Common myeloid progenitor, CD34-positive (primary cell): ENCODE measurements at regions not wholly inside any gene's neighbourhood (a gene's known extent, or its start where the extent isn't known, plus 50 kb on each side); places are given as distances from the start of the nearest gene placed in this dataset.

Experiments used
- CTCF ChIA-PET: fragments of 350-600 bp; sonication (Branson Sonifier 250); formaldehyde crosslinking; loops from one replicate; lab custom pipeline; 2021; ENCODE audit warnings: antibody characterized with exemption; lab: Charles Lee
- POLR2A ChIA-PET: fragments of 350-600 bp; sonication (Branson Sonifier 250); formaldehyde crosslinking; loops from one replicate; lab custom pipeline; 2021; ENCODE audit warnings: antibody characterized with exemption; lab: Charles Lee
- DNase-seq, 3 donors: peaks; one replicate each; pipeline versions ENCODE4 v3.0.0 to v3.0.0-alpha.2; 2013
- H3K27ac ChIP-seq, 2 experiments: 1 replicate in 1 of 2; 2 replicates in 1 of 2; pipeline ENCODE4 v1.7.0; 2013; ENCODE audit warnings: inconsistent platforms in 2 of 2, low read length in 2 of 2, mild to moderate bottlenecking in 2 of 2, low read depth in 1 of 2, moderate library complexity in 1 of 2; ENCODE audit not compliant: severe bottlenecking in 2 of 2, insufficient read depth in 1 of 2, poor library complexity in 1 of 2
- H3K27me3 ChIP-seq, 5 experiments: replicated peaks in 2 of 5; 1 replicate in 3 of 5; 2 replicates in 2 of 5; pipeline versions ENCODE4 v1.6.1 to v1.7.0; 2013; ENCODE audit warnings: low read length in 4 of 5, mild to moderate bottlenecking in 2 of 5, moderate library complexity in 2 of 5, inconsistent platforms in 1 of 5; ENCODE audit not compliant: insufficient read depth in 5 of 5, control insufficient read depth in 4 of 5
- H3K36me3 ChIP-seq, 4 experiments: 1 replicate in 2 of 4; 2 replicates in 2 of 4; pipeline versions ENCODE4 v1.6.1 to v1.7.0; 2013; ENCODE audit warnings: low read length in 3 of 4, control low read depth in 1 of 4, mild to moderate bottlenecking in 1 of 4; ENCODE audit not compliant: control insufficient read depth in 4 of 4, insufficient read depth in 4 of 4
- H3K4me1 ChIP-seq, 4 experiments: 1 replicate in 3 of 4; 2 replicates in 1 of 4; pipeline versions ENCODE4 v1.6.1 to v1.7.1; 2013; ENCODE audit warnings: low read length in 3 of 4, mild to moderate bottlenecking in 3 of 4, control low read depth in 1 of 4, inconsistent platforms in 1 of 4, moderate library complexity in 1 of 4; ENCODE audit not compliant: control insufficient read depth in 4 of 4, insufficient read depth in 4 of 4; ENCODE audit errors: control extremely low read depth in 1 of 4
- H3K4me3 ChIP-seq, 7 experiments: 1 replicate in 4 of 7; 2 replicates in 3 of 7; pipeline versions ENCODE4 v1.5.1 to v1.7.0; 2013; ENCODE audit warnings: mild to moderate bottlenecking in 7 of 7, low read length in 6 of 7, moderate library complexity in 6 of 7, inconsistent platforms in 2 of 7, low read depth in 2 of 7, control low read depth in 1 of 7; ENCODE audit not compliant: insufficient read depth in 4 of 7, control insufficient read depth in 1 of 7; ENCODE audit errors: extremely low read depth in 1 of 7
- H3K9me3 ChIP-seq, 5 experiments: 1 replicate in 4 of 5; 2 replicates in 1 of 5; pipeline versions ENCODE4 v1.6.1 to v1.7.1; 2013; ENCODE audit warnings: low read length in 4 of 5, mild to moderate bottlenecking in 2 of 5, inconsistent platforms in 1 of 5, low read depth in 1 of 5, moderate library complexity in 1 of 5; ENCODE audit not compliant: control insufficient read depth in 4 of 5, insufficient read depth in 2 of 5; ENCODE audit errors: control extremely low read depth in 1 of 5
- WGBS: methylation state at CpG from one replicate; pipeline ENCODE4 v1.1.5; 2013; ENCODE audit not compliant: insufficient coverage; 5-methylcytosine and 5-hydroxymethylcytosine counted together

DNA sequence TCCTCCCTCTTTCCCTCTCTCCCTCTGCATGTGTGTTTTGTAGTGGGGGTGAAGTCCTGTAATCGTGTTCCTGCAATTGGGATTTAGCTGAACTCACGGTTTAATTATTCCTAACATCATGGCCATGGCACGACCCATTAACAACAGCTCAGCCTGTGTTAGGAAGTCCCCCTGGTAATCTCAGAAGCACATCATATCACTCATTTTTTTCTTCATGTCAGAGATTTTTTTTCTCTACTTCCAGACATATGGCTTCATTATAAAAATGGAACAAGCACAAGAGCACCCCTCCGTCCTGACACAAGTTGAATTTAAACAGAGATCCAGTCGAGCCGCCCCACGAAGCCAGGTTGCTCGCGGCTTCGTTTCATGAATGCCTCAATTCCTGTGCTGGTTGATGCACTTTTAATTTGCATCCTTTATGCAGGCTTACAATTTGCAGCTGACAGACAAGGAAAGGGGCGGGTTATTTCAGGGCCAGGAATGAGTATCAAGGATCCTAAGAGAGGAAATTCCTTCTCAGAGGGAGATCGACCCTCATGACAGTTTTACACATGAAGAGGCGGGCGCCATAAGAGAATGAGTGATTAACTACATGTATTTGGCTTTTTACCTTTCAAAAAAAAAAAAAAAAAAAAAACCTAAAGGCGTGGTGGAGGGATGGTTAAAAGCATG lies 192.9 kb downstream of the MAF start:
- ChIA-PET CTCF (no interaction called here), POLR2A (no interaction called here)
- no peaks in the 10 kb centered on the region for H3K27me3 ChIP-seq
- H3K9me3 ChIP-seq = peaks cover 0 to 7% (median 3%) of the 10 kb centered on the region in 5 experiments
- no peak for DNase-seq
- H3K27ac ChIP-seq = no peak overlapping the region
- no peak overlapping the region for H3K4me3 ChIP-seq
- H3K4me1 ChIP-seq = peaks cover 0 to 14% (median 7%) of the 10 kb centered on the region in 4 experiments
- no peaks in the 10 kb centered on the region for H3K36me3 ChIP-seq
- 100% methylated on average over 9 of the region's 15 CpGs for WGBS

DNA sequence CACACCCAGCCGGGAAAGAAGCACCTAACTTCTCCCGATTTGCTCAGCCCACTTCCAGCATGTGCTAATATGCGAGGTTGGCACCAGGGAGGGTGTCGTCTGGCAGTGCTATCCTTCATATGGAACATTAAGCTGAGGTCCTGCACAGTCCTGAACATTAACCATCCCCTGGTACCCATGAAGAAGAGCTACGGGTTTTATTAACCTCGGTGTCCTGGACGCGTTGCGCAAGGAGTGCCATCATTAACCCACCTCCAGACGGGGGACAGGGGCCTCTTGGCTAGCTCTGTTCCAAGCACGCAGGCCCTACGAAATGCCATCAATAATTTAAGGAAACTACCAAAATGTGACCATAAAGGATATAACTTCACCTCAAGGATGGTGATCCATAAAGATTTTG lies 193.5 kb downstream of the MAF start:
- DNase-seq = no peak
- Histone ChIP-seq H3K36me3 (no peaks in the 10 kb centered on the region), H3K27ac (no peak overlapping the region), H3K9me3 (peaks cover 0 to 7% (median 3%) of the 10 kb centered on the region in 5 experiments), H3K4me3 (no peak overlapping the region), H3K4me1 (peaks cover 0 to 8% (median 1%) of the 10 kb centered on the region in 4 experiments), H3K27me3 (no peaks in the 10 kb centered on the region)
- WGBS = 96% methylated on average over 10 of the region's 12 CpGs
- POLR2A ChIA-PET = no interaction called here
- CTCF ChIA-PET = no interaction called here

DNA sequence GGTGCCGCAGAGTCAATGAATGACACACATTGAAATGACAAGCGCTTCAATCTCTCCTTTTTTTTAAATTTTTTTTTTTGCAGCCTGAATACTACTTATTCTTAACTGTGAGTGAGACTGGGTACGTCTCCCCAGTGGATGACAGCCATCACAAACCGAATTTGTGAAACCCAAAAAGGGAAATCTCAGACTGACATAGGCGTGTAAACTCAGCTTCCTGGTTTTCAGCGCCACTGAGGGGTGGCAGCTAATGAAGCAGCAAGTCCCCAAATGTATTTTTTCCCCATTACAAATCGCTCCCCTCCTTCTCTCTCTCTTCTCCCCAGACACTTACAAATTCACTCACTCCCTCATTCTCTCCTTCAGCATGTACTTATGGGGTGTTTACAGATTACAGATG lies 196.0 kb downstream of the MAF start:
- ChIA-PET POLR2A (no interaction called here), CTCF (interaction anchor here (0.7 kb wide), 1 partner anchor 14 kb away, joined by 3 read pairs; no protein-coding TSS in a partner anchor)
- H3K27me3 ChIP-seq = no peaks in the 10 kb centered on the region
- no peaks in the 10 kb centered on the region for H3K36me3 ChIP-seq
- peaks cover 0 to 7% (median 3%) of the 10 kb centered on the region in 5 experiments for H3K9me3 ChIP-seq
- H3K4me3 ChIP-seq = no peak overlapping the region
- H3K27ac ChIP-seq = no peak overlapping the region
- WGBS = 69% methylated on average over 5 of the region's 7 CpGs
- H3K4me1 ChIP-seq = no peaks in the 10 kb centered on the region
- DNase-seq = no peak

DNA sequence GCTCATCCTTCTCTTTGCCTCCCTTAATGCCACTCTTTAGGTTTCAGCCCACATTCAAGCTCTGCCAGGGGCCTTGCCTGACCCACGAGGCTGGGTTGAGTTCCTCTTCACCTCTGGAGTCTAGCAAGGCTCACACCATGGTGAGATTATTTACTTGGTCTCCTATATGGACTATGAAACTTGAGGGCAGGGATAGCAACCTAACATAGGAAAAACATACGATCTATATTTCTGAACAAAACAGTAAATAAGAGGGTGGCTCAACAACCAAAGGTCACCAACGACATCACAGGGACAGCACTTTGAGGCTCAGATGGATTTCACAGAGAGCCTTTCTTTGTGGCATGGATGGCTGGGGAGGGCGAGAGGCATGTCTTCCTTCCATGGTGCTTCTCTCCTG lies 197.0 kb downstream of the MAF start:
- no peak for DNase-seq
- no peak overlapping the region for H3K27ac ChIP-seq
- CTCF ChIA-PET = no interaction called here
- H3K4me3 ChIP-seq = no peak overlapping the region
- POLR2A ChIA-PET = no interaction called here
- no peaks in the 10 kb centered on the region for H3K4me1 ChIP-seq
- WGBS = 93% methylated on average over 4 of the region's 4 CpGs
- H3K36me3 ChIP-seq = no peaks in the 10 kb centered on the region
- no peaks in the 10 kb centered on the region for H3K27me3 ChIP-seq
- peaks cover 0 to 7% (median 3%) of the 10 kb centered on the region in 5 experiments for H3K9me3 ChIP-seq

DNA sequence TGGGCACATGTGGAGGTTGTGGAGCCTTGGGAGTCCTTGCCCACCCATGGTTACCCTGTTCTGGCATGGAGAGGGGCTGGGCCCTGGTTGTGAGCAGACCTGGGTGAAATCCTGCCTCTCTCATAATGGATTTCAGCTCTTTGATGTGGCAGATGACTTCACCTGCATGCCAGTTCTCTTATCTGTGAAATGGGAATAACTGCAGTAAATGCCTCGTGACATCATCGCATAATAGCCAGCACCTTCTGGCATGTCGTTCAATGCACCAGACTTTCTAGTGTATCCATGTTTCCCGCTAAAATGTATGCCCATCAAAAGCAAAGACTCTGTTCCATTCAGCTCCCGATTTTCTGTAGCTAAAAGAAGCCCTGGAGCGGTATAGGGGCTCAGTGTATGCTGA lies 197.6 kb downstream of the MAF start:
- Histone ChIP-seq H3K9me3 (peaks cover 0 to 7% (median 3%) of the 10 kb centered on the region in 5 experiments), H3K27ac (no peak overlapping the region), H3K4me3 (no peak overlapping the region), H3K36me3 (no peaks in the 10 kb centered on the region), H3K27me3 (no peaks in the 10 kb centered on the region), H3K4me1 (no peaks in the 10 kb centered on the region)
- ChIA-PET POLR2A (interaction anchor here (0.6 kb wide), 1 partner anchor 668 kb away, joined by 5 read pairs; no protein-coding TSS in a partner anchor), CTCF (no interaction called here)
- DNase-seq = no peak
- 82% methylated on average over 6 of the region's 6 CpGs for WGBS

DNA sequence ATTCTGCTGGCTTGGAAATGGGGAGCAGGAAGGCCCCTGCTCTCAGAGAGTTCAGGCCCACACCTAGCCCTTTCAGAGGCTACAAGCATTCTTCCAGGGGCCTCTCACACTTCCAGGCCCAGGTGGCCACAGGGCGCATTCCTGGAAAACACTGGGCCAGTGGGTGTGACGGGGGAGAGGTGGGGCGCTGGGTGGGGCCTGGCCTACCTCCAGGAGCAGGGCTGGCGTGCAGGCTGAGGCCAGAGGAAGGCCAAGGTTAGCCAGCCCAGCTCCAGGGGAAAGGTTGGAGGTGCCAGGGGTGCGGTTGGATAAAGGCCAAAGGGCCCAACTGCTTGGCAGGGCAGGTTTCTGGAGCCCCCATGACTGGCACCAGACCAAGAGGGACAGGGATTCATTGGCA lies 198.2 kb downstream of the MAF start:
- DNase-seq = no peak
- H3K27ac ChIP-seq = no peak overlapping the region
- H3K4me1 ChIP-seq = no peaks in the 10 kb centered on the region
- no peaks in the 10 kb centered on the region for H3K36me3 ChIP-seq
- WGBS = 100% methylated on average over 5 of the region's 5 CpGs
- no peaks in the 10 kb centered on the region for H3K27me3 ChIP-seq
- POLR2A ChIA-PET = no interaction called here
- H3K9me3 ChIP-seq = peaks cover 0 to 7% (median 3%) of the 10 kb centered on the region in 5 experiments
- no peak overlapping the region for H3K4me3 ChIP-seq
- CTCF ChIA-PET = no interaction called here

DNA sequence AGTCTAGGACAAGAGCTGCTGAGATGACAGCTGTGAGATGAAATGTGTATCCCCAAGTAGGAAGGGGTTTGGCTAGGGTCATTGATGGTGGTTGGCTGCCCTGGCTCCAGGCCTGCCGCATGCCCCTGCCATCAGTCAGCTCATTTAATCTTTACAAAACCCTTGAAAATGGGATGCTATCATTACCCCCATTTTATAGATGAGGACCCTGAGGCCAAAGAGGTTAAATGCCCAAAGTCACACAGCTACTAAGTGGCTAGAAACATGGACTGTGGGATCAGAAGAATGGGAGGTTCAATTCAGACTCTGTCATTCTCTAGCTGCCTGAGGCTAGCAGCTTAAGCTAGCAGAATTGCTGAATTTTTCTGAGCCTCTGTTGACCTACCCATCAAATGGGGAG lies 198.8 kb downstream of the MAF start:
- Histone ChIP-seq H3K4me1 (no peaks in the 10 kb centered on the region), H3K9me3 (peaks cover 0 to 7% (median 3%) of the 10 kb centered on the region in 5 experiments), H3K27me3 (no peaks in the 10 kb centered on the region), H3K27ac (no peak overlapping the region), H3K4me3 (no peak overlapping the region), H3K36me3 (no peaks in the 10 kb centered on the region)
- WGBS = no CpG with 5 or more reads among the region's 1 CpG
- ChIA-PET POLR2A (no interaction called here), CTCF (interaction anchor here (1.2 kb wide), 1 partner anchor 10 kb away, joined by 5 read pairs; no protein-coding TSS in a partner anchor)
- no peak for DNase-seq
